Fibroblast of lung (primary cell): ENCODE measurements at regions not wholly inside any gene's neighbourhood (a gene's known extent, or its start where the extent isn't known, plus 50 kb on each side); places are given as distances from the start of the nearest gene placed in this dataset.

ENCODE experiments used
- DNase-seq, 2 donors: peaks; one replicate each; pipeline versions ENCODE4 v3.0.0 to v3.0.0-alpha.2; 2010; ENCODE audit warnings: low read depth in 2 of 2
- H2AFZ ChIP-seq: 2 replicates; pipeline ENCODE4 v1.5.1; 2012; ENCODE audit warnings: low read length, control low read depth, inconsistent platforms
- H3K27ac ChIP-seq: 2 replicates; pipeline ENCODE4 v1.5.1; 2011; ENCODE audit warnings: low read length, control low read depth; ENCODE audit not compliant: insufficient read depth
- H3K27me3 ChIP-seq: 2 replicates; pipeline ENCODE4 v1.5.1; 2011; ENCODE audit warnings: mild to moderate bottlenecking, low read length; ENCODE audit not compliant: control insufficient read depth, insufficient read depth
- H3K36me3 ChIP-seq: 2 replicates; pipeline ENCODE4 v1.5.1; 2011; ENCODE audit warnings: low read length; ENCODE audit not compliant: control insufficient read depth, insufficient read depth
- H3K4me1 ChIP-seq: 2 replicates; pipeline ENCODE4 v1.5.1; 2011; ENCODE audit warnings: low read length; ENCODE audit not compliant: control insufficient read depth, insufficient read depth; ENCODE audit errors: extremely low read depth
- H3K4me2 ChIP-seq: 2 replicates; pipeline ENCODE4 v1.5.1; 2011; ENCODE audit warnings: low read length, control low read depth; ENCODE audit not compliant: insufficient read depth; ENCODE audit errors: extremely low read depth
- H3K4me3 ChIP-seq, 4 experiments: fragments of 200-600 bp in 1 of 4; sonication (generic) in 1 of 4; replicated peaks in 1 of 4; 2 replicates each; pipeline ENCODE4 v1.5.1; 2011 to 2016; ENCODE audit warnings: low read length in 4 of 4, low read depth in 3 of 4, mild to moderate bottlenecking in 3 of 4, control low read depth in 2 of 4, inconsistent platforms in 1 of 4, mixed read lengths in 1 of 4; ENCODE audit not compliant: insufficient read depth in 1 of 4; ENCODE audit errors: control extremely low read depth in 1 of 4
- H3K79me2 ChIP-seq: 2 replicates; pipeline ENCODE4 v1.5.1; 2012; ENCODE audit warnings: mild to moderate bottlenecking, low read length, inconsistent platforms; ENCODE audit not compliant: control insufficient read depth, insufficient read depth
- H3K9ac ChIP-seq: 2 replicates; pipeline ENCODE4 v1.5.1; 2011; ENCODE audit warnings: mild to moderate bottlenecking, low read length, control low read depth; ENCODE audit not compliant: insufficient read depth
- H3K9me3 ChIP-seq: 2 replicates; pipeline ENCODE4 v1.5.1; 2012; ENCODE audit warnings: low read depth, low read length; ENCODE audit not compliant: control insufficient read depth, insufficient read depth
- H4K20me1 ChIP-seq: 2 replicates; pipeline ENCODE4 v1.5.1; 2011; ENCODE audit warnings: low read length; ENCODE audit not compliant: control insufficient read depth, insufficient read depth; ENCODE audit errors: extremely low read depth
- EZH2 ChIP-seq: IDR thresholded peaks from 2 replicates; pipeline ENCODE4 v1.5.1; 2012; ENCODE audit warnings: low read length, control low read depth, mild to moderate bottlenecking; ENCODE audit errors: missing control alignments
- TF ChIP-seq, protein P1 (sequence below), 2 donors: IDR thresholded peaks in 1 of 2; conservative IDR thresholded peaks in 1 of 2; 1 replicate in 1 of 2; 2 replicates in 1 of 2; pipeline ENCODE4 v1.5.1; 2011 to 2012; ENCODE audit warnings: low read length in 2 of 2, control low read depth in 1 of 2, inconsistent platforms in 1 of 2, low read depth in 1 of 2, mild to moderate bottlenecking in 1 of 2

DNA sequence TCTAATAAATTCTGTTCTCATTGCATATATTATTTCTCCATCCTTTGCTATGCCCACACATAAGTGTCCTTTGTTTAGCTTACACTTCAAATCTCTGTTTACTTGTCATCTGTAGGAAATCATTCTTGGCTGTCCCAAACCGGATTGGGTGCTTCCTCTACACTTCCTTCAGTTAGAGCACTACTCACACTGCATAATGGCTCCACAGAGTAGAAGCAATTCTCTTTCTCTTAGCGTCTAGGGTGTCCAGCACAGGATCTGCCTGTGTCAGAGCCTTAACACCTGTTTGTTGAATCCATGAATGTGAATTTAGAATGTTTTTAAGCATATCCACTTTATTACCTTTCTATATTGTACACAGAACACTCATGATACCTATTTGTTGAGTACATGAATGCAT is 87.0 kb upstream of the BMP2 start:
- DNase-seq: no peak
- Histone ChIP-seq H2AFZ (no peak overlapping the region), H3K36me3 (no peaks in the 10 kb centered on the region), H3K9ac (no peak overlapping the region), H3K27me3 (no peaks in the 10 kb centered on the region), H3K27ac (no peak overlapping the region), H4K20me1 (no peaks in the 10 kb centered on the region), H3K79me2 (no peaks in the 10 kb centered on the region), H3K4me1 (no peaks in the 10 kb centered on the region), H3K4me3 (no peak overlapping the region), H3K4me2 (no peak overlapping the region), H3K9me3 (no peaks in the 10 kb centered on the region)
- TF ChIP-seq EZH2: no peak
- TF ChIP-seq, protein P1, sequence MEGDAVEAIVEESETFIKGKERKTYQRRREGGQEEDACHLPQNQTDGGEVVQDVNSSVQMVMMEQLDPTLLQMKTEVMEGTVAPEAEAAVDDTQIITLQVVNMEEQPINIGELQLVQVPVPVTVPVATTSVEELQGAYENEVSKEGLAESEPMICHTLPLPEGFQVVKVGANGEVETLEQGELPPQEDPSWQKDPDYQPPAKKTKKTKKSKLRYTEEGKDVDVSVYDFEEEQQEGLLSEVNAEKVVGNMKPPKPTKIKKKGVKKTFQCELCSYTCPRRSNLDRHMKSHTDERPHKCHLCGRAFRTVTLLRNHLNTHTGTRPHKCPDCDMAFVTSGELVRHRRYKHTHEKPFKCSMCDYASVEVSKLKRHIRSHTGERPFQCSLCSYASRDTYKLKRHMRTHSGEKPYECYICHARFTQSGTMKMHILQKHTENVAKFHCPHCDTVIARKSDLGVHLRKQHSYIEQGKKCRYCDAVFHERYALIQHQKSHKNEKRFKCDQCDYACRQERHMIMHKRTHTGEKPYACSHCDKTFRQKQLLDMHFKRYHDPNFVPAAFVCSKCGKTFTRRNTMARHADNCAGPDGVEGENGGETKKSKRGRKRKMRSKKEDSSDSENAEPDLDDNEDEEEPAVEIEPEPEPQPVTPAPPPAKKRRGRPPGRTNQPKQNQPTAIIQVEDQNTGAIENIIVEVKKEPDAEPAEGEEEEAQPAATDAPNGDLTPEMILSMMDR (conservative IDR thresholded peaks at IDR 0.05 in 1 of 2, IDR thresholded peaks at IDR 0.05 in 1 of 2; ENCODE audit: low read depth in 1 of 2, low read length in 2 of 2): no peak

DNA sequence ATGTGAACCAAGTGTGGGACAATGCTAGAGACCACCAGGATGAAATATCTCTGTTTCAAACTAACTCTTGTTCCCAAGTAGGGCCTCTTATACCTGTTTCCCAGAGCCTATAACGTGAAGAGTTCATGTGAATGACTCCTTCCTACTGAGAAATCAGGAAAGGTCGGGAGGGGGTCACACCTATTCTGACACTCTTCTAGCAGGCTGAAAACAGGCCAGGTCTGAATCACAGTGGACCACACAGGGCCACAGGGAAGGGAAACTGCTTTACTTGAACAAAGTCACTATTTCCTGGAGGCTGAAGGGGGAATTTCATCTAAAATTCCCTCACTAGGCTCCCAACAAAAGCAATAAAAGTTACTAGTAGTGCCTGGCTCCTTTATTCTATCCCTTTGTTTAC is 88.4 kb upstream of the BMP2 start:
- TF ChIP-seq EZH2: no peak
- TF ChIP-seq, protein P1 (conservative IDR thresholded peaks at IDR 0.05 in 1 of 2, IDR thresholded peaks at IDR 0.05 in 1 of 2; ENCODE audit: low read depth in 1 of 2, low read length in 2 of 2): no peak
- H3K9me3 ChIP-seq: no peaks in the 10 kb centered on the region
- H3K4me3 ChIP-seq: no peak overlapping the region
- no peak overlapping the region for H3K27ac ChIP-seq
- H3K9ac ChIP-seq: no peak overlapping the region
- no peaks in the 10 kb centered on the region for H4K20me1 ChIP-seq
- H3K36me3 ChIP-seq: no peaks in the 10 kb centered on the region
- H3K4me2 ChIP-seq: no peak overlapping the region
- no peak for DNase-seq
- H3K27me3 ChIP-seq: no peaks in the 10 kb centered on the region
- H3K79me2 ChIP-seq: no peaks in the 10 kb centered on the region
- H2AFZ ChIP-seq: no peak overlapping the region
- H3K4me1 ChIP-seq: no peaks in the 10 kb centered on the region

DNA sequence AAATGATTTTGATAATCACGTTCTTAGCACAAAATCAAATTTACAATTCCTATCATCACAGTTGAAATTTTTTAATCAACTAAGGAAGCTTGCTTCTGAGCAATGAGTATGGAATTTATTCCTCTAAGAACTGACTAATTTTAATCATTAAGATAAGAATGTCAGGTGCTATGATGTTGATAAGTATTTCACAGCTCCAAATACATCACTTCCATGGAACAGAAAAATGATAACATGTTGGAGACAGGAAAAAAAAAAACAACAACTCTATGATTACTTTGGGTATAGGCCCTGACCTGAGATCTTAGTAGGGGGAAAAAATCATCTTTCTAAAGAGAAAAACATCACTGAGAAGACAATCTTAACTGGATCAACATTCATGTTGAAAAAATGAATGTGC is 89.4 kb upstream of the BMP2 start:
- H3K36me3 ChIP-seq: no peaks in the 10 kb centered on the region
- H3K27me3 ChIP-seq: no peaks in the 10 kb centered on the region
- DNase-seq: no peak
- H3K27ac ChIP-seq: no peak overlapping the region
- TF ChIP-seq EZH2: no peak
- TF ChIP-seq, protein P1 (conservative IDR thresholded peaks at IDR 0.05 in 1 of 2, IDR thresholded peaks at IDR 0.05 in 1 of 2; ENCODE audit: low read depth in 1 of 2, low read length in 2 of 2): no peak
- no peaks in the 10 kb centered on the region for H4K20me1 ChIP-seq
- no peak overlapping the region for H3K9ac ChIP-seq
- no peaks in the 10 kb centered on the region for H3K9me3 ChIP-seq
- no peak overlapping the region for H2AFZ ChIP-seq
- no peak overlapping the region for H3K4me3 ChIP-seq
- H3K4me2 ChIP-seq: no peak overlapping the region
- no peaks in the 10 kb centered on the region for H3K79me2 ChIP-seq
- H3K4me1 ChIP-seq: no peaks in the 10 kb centered on the region
